22Rv1 (cell line): ENCODE measurements at regions not wholly inside any gene's neighbourhood (a gene's known extent, or its start where the extent isn't known, plus 50 kb on each side); places are given as distances from the start of the nearest gene placed in this dataset.

Experiments
- ZFX ChIP-seq: fragments of 450-650 bp; IDR thresholded peaks from 2 replicates; pipeline ENCODE4 v1.6.1; 2017; ENCODE audit warnings: antibody characterized with exemption, borderline replicate concordance
- TF ChIP-seq, protein P1 (sequence below): fragments of 450-650 bp; IDR thresholded peaks from 2 replicates; pipeline ENCODE4 v1.5.1; 2017; ENCODE audit warnings: mild to moderate bottlenecking

DNA sequence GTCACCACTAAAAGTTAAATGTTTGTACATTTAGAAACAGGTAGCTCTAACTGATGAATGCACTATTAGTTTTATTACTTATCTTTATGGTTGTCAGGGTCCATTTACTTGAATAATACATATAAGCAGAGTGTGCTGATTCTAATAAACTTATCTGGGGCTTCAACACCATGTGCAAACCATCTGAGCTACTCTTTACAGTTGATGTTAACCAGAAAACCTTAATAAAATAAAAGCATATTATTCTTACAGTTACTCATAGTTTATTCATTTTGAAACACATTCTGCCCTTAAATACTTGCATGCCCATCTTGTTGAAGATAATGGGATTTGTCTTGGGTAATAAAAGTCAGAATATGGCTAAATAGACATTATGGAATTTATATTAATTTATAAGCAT is 1042.2 kb downstream of the EPHA7 start:
- TF ChIP-seq, protein P1, sequence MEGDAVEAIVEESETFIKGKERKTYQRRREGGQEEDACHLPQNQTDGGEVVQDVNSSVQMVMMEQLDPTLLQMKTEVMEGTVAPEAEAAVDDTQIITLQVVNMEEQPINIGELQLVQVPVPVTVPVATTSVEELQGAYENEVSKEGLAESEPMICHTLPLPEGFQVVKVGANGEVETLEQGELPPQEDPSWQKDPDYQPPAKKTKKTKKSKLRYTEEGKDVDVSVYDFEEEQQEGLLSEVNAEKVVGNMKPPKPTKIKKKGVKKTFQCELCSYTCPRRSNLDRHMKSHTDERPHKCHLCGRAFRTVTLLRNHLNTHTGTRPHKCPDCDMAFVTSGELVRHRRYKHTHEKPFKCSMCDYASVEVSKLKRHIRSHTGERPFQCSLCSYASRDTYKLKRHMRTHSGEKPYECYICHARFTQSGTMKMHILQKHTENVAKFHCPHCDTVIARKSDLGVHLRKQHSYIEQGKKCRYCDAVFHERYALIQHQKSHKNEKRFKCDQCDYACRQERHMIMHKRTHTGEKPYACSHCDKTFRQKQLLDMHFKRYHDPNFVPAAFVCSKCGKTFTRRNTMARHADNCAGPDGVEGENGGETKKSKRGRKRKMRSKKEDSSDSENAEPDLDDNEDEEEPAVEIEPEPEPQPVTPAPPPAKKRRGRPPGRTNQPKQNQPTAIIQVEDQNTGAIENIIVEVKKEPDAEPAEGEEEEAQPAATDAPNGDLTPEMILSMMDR, result no peak
- TF ChIP-seq ZFX, result no peak
